ENCODE measurements at regions not wholly inside any gene's neighbourhood (a gene's known extent, or its start where the extent isn't known, plus 50 kb on each side); places are given as distances from the start of the nearest gene placed in this dataset.

- TF ChIP-seq CTCF (IDR thresholded peaks at IDR 0.05) (no peak), POLR2A (IDR thresholded peaks at IDR 0.05) (no peak)
These were observed 247.1 kb downstream of the LRRC70 start for GRCh38 chr5:62825623-62826220.
